ENCODE measurements at regions not wholly inside any gene's neighbourhood (a gene's known extent, or its start where the extent isn't known, plus 50 kb on each side); places are given as distances from the start of the nearest gene placed in this dataset.

- no peak for DNase-seq
These were observed 249.7 kb upstream of the PITRM1 start for GRCh38 chr10:3422282-3422681.

GRCh38 chr10:3421537-3422257, 249.1 kb upstream of the PITRM1 start:
- DNase-seq, result no peak

- no peak for DNase-seq
These were observed 248.2 kb upstream of the PITRM1 start for GRCh38 chr10:3420527-3421469.

GRCh38 chr10:3419719-3420495, 247.3 kb upstream of the PITRM1 start:
- no peak for DNase-seq

- no peak for DNase-seq
These were observed 246.3 kb upstream of the PITRM1 start for GRCh38 chr10:3418926-3419325.

- no peak for DNase-seq
These were observed 245.6 kb upstream of the PITRM1 start for GRCh38 chr10:3418041-3418754.

- DNase-seq, result no peak
These were observed 244.5 kb upstream of the PITRM1 start for GRCh38 chr10:3417096-3417495.

- DNase-seq, result no peak
These were observed 243.5 kb upstream of the PITRM1 start for GRCh38 chr10:3415878-3416605.

GRCh38 chr10:3415038-3415736, 242.6 kb upstream of the PITRM1 start:
- DNase-seq, result no peak

GRCh38 chr10:3414667-3415023, 242.1 kb upstream of the PITRM1 start:
- no peak for DNase-seq

- no peak for DNase-seq
These were observed 241.5 kb upstream of the PITRM1 start for GRCh38 chr10:3413937-3414666.

- no peak for DNase-seq
These were observed 240.1 kb upstream of the PITRM1 start for GRCh38 chr10:3412646-3413045.

GRCh38 chr10:3412071-3412582, 239.5 kb upstream of the PITRM1 start:
- no peak for DNase-seq

- DNase-seq, result no peak
These were observed 238.5 kb upstream of the PITRM1 start for GRCh38 chr10:3411044-3411443.

- DNase-seq, result no peak
These were observed 237.3 kb upstream of the PITRM1 start for GRCh38 chr10:3409928-3410327.

- no peak for DNase-seq
These were observed 236.2 kb upstream of the PITRM1 start for GRCh38 chr10:3408603-3409365.

- DNase-seq, result no peak
These were observed 234.6 kb upstream of the PITRM1 start for GRCh38 chr10:3407208-3407607.

- no peak for DNase-seq
These were observed 234.0 kb upstream of the PITRM1 start for GRCh38 chr10:3406556-3406955.

GRCh38 chr10:3404381-3404780, 231.8 kb upstream of the PITRM1 start:
- DNase-seq, result no peak

Data from stimulated activated CD4-positive, alpha-beta T cell treated with anti-CD3 and anti-CD28 coated beads, Interleukin-2, amount 100 ng/mL, for 48 hours (primary cell).